PC-3 (cell line): ENCODE measurements at regions not wholly inside any gene's neighbourhood (a gene's known extent, or its start where the extent isn't known, plus 50 kb on each side); places are given as distances from the start of the nearest gene placed in this dataset.

Source experiments
- ATAC-seq: fragments of 200-7000 bp; cut with Tn5 transposase; 2 replicates; pipeline ENCODE4 v1.9.1; 2020; ENCODE audit warnings: mild to moderate bottlenecking, moderate library complexity
- BruUV-seq: library from RNA; stranded (reverse); fragments of 400-500 nt; replicated peaks from 2 replicates; lab custom pipeline; 2021; lab: Mats Ljungman, UMichigan
- CTCF ChIA-PET: fragments of 300-600 bp; sonication (Branson Sonifier 250); formaldehyde crosslinking; loops from one replicate; lab custom pipeline; 2022; ENCODE audit warnings: antibody characterized with exemption; lab: Charles Lee
- POLR2A ChIA-PET: fragments of 300-600 bp; sonication (Branson Sonifier 250); formaldehyde crosslinking; loops from one replicate; lab custom pipeline; 2022; ENCODE audit warnings: antibody characterized with exemption; ENCODE audit not compliant: unreplicated experiment; lab: Charles Lee
- DNase-seq: peaks from one replicate; pipeline ENCODE4 v3.0.0-alpha.2; 2015
- H2AFZ ChIP-seq: fragments of 300-600 bp; sonication (generic); 2 replicates; pipeline ENCODE4 v1.6.0; 2016; ENCODE audit warnings: antibody characterized with exemption, low read length
- H3F3A ChIP-seq: fragments of 300-600 bp; sonication (generic); one replicate; pipeline ENCODE4 v1.6.0; 2017; ENCODE audit warnings: antibody characterized with exemption, low read length, control low read depth, mild to moderate bottlenecking; ENCODE audit not compliant: unreplicated experiment
- H3K27ac ChIP-seq: fragments of 300-600 bp; sonication (generic); 2 replicates; pipeline ENCODE4 v1.5.1; 2016; ENCODE audit warnings: mild to moderate bottlenecking, low read length
- H3K27me3 ChIP-seq: fragments of 300-600 bp; sonication (generic); 2 replicates; pipeline ENCODE4 v1.6.1; 2016; ENCODE audit warnings: low read length, mixed read lengths
- H3K36me3 ChIP-seq: fragments of 300-600 bp; sonication (generic); 2 replicates; pipeline ENCODE4 v1.6.1; 2016; ENCODE audit warnings: low read depth, mixed run types, low read length, mixed read lengths
- H3K4me1 ChIP-seq: fragments of 300-600 bp; sonication (generic); 2 replicates; pipeline ENCODE4 v1.5.1; 2016; ENCODE audit warnings: low read length; ENCODE audit not compliant: insufficient read depth
- H3K4me2 ChIP-seq: fragments of 300-600 bp; sonication (generic); 2 replicates; pipeline ENCODE4 v1.6.0; 2016; ENCODE audit warnings: low read length
- H3K4me3 ChIP-seq: fragments of 300-600 bp; sonication (generic); 2 replicates; pipeline ENCODE4 v1.5.1; 2016; ENCODE audit warnings: mild to moderate bottlenecking, low read length, mixed read lengths
- H3K79me2 ChIP-seq: fragments of 300-600 bp; sonication (generic); 2 replicates; pipeline ENCODE4 v1.6.1; 2017; ENCODE audit warnings: low read length, mixed read lengths
- H3K9ac ChIP-seq: fragments of 300-600 bp; sonication (generic); 2 replicates; pipeline ENCODE4 v1.6.0; 2016; ENCODE audit warnings: mild to moderate bottlenecking, low read length
- H3K9me2 ChIP-seq: fragments of 300-600 bp; sonication (generic); replicated peaks from 2 replicates; pipeline ENCODE4 v1.6.1; 2016; ENCODE audit warnings: mixed run types, low read length, mixed read lengths
- H3K9me3 ChIP-seq: fragments of 300-600 bp; sonication (generic); 2 replicates; pipeline ENCODE4 v1.6.1; 2016; ENCODE audit warnings: low read length, mixed read lengths
- H4K20me1 ChIP-seq: fragments of 300-600 bp; sonication (generic); 2 replicates; pipeline ENCODE4 v1.6.1; 2016; ENCODE audit warnings: low read length, mixed read lengths
- EZH2 ChIP-seq: fragments of 300-600 bp; sonication (generic); IDR thresholded peaks from one replicate; pipeline ENCODE4 v1.6.1; 2017; ENCODE audit warnings: antibody characterized with exemption, mild to moderate bottlenecking, low read length; ENCODE audit not compliant: unreplicated experiment
- EZH2phosphoT487 ChIP-seq: fragments of 300-600 bp; sonication (generic); IDR thresholded peaks from 2 replicates; pipeline ENCODE4 v1.6.1; 2018; ENCODE audit warnings: mild to moderate bottlenecking, antibody characterized with exemption, low read length, borderline replicate concordance
- intact Hi-C: fragments of 100-400 bp; cut with micrococcal nuclease; formaldehyde crosslinking; loops from 2 replicates; pipeline ENCODE4 v1.9.0; 2023
- TF ChIP-seq, protein P1 (sequence below): fragments of 300-600 bp; sonication (generic); conservative IDR thresholded peaks from 2 replicates; pipeline ENCODE4 v1.5.1; 2017; ENCODE audit warnings: antibody characterized with exemption, low read depth, mild to moderate bottlenecking, low read length

DNA sequence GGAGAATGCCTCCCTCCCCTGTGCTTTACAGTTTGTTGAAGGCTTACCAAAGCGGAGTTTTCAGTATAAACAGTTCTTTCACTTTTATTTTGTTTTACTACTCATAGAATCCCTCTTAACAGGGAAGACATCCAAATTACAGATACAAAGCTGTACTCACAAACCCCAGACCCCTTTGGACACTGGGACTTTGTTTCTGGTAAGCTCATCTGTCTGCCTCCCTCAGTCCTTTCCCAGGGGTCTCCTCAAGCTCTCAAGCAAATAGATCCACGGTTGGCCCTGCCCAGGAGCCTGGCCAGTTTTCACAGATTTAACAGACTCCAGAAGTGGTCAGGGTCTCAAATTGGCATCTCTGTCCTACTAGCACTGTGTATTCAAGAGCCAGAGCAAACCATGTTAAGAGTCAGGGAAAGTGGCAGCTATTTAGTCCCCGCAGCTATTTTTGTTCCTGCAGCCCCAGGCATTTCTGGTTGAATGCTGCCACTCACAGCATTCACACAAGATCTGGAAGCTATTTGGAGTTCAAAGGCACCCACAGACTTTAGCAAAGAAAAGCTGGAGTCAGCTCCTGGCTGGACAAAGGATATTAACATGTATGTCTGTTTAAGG is 54.2 kb downstream of the TMEM100 start:
- Histone ChIP-seq H3K9me2 (no peaks in the 10 kb centered on the region), H3K4me1 (no peaks in the 10 kb centered on the region), H4K20me1 (no peaks in the 10 kb centered on the region), H3K79me2 (no peaks in the 10 kb centered on the region), H3K4me2 (no peak overlapping the region), H3K4me3 (no peak overlapping the region), H3K36me3 (no peaks in the 10 kb centered on the region), H3K27ac (no peak overlapping the region), H2AFZ (no peak overlapping the region), H3K9ac (no peak overlapping the region), H3F3A (no peaks in the 10 kb centered on the region), H3K9me3 (no peaks in the 10 kb centered on the region), H3K27me3 (peaks cover 75% of the 10 kb centered on the region)
- ChIA-PET POLR2A (interaction anchor here (0.5 kb wide), 1 partner anchor 622 kb away, joined by 4 read pairs; no protein-coding TSS in a partner anchor), CTCF (no interaction called here)
- DNase-seq = no peak
- no peak for TF ChIP-seq EZH2
- TF ChIP-seq EZH2phosphoT487 = no peak
- TF ChIP-seq, protein P1, sequence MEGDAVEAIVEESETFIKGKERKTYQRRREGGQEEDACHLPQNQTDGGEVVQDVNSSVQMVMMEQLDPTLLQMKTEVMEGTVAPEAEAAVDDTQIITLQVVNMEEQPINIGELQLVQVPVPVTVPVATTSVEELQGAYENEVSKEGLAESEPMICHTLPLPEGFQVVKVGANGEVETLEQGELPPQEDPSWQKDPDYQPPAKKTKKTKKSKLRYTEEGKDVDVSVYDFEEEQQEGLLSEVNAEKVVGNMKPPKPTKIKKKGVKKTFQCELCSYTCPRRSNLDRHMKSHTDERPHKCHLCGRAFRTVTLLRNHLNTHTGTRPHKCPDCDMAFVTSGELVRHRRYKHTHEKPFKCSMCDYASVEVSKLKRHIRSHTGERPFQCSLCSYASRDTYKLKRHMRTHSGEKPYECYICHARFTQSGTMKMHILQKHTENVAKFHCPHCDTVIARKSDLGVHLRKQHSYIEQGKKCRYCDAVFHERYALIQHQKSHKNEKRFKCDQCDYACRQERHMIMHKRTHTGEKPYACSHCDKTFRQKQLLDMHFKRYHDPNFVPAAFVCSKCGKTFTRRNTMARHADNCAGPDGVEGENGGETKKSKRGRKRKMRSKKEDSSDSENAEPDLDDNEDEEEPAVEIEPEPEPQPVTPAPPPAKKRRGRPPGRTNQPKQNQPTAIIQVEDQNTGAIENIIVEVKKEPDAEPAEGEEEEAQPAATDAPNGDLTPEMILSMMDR = no peak
- ATAC-seq = no peak
- BruUV-seq = no TSS peak
- intact Hi-C loops = no loop called here

- ATAC-seq = no peak
- Histone ChIP-seq H3K9ac (no peak overlapping the region), H3K4me1 (no peaks in the 10 kb centered on the region), H3K4me3 (no peak overlapping the region), H3K27me3 (peaks cover 91% of the 10 kb centered on the region), H4K20me1 (no peaks in the 10 kb centered on the region), H3K9me2 (no peaks in the 10 kb centered on the region), H3K36me3 (no peaks in the 10 kb centered on the region), H3K9me3 (no peaks in the 10 kb centered on the region), H3K4me2 (no peak overlapping the region), H3K27ac (no peak overlapping the region), H2AFZ (no peak overlapping the region), H3K79me2 (no peaks in the 10 kb centered on the region), H3F3A (no peaks in the 10 kb centered on the region)
- DNase-seq = no peak
- TF ChIP-seq EZH2 = no peak
- TF ChIP-seq, protein P1 = no peak
- no peak for TF ChIP-seq EZH2phosphoT487
- CTCF ChIA-PET = interaction anchor here (0.6 kb wide), 1 partner anchor 73 kb away, joined by 4 read pairs; no protein-coding TSS in a partner anchor
- intact Hi-C loops = no loop called here
- no TSS peak for BruUV-seq
- POLR2A ChIA-PET = no interaction called here
Measured at GRCh38 chr17:55666806-55667205, 55.9 kb downstream of the TMEM100 start.

DNA sequence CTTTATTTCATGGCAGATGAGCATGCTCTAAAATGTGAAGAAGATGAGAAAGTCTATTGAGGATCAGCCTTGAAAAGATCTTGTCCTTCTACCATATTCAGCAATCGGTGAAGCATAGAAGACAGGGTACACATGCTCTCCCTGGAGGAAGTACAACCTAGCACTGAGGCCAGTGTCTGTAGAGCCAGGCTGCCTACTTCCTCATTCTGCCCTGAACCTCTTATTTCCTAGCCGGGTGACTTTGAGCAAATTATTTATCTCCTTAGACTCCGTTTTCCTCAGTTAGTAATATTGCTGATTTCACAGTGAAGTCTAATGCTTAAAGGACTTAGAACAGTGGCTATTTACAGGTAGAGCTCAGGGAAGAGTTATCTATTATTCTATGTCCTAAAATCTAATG is 58.4 kb downstream of the TMEM100 start:
- Histone ChIP-seq H3K9me3 (no peaks in the 10 kb centered on the region), H3K36me3 (no peaks in the 10 kb centered on the region), H3K27ac (no peak overlapping the region), H3K4me2 (no peak overlapping the region), H2AFZ (no peak overlapping the region), H3K4me1 (no peaks in the 10 kb centered on the region), H3K9me2 (no peaks in the 10 kb centered on the region), H3K27me3 (peaks cover 99% of the 10 kb centered on the region), H3K79me2 (no peaks in the 10 kb centered on the region), H3K9ac (no peak overlapping the region), H4K20me1 (no peaks in the 10 kb centered on the region), H3K4me3 (no peak overlapping the region), H3F3A (no peaks in the 10 kb centered on the region)
- intact Hi-C loops = no loop called here
- TF ChIP-seq, protein P1 = no peak
- TF ChIP-seq EZH2phosphoT487 (no peak), EZH2 (no peak)
- ChIA-PET CTCF (no interaction called here), POLR2A (no interaction called here)
- ATAC-seq (no peak), DNase-seq (no peak)
- BruUV-seq = no TSS peak
